GM12874 (cell line): ENCODE measurements at regions not wholly inside any gene's neighbourhood (a gene's known extent, or its start where the extent isn't known, plus 50 kb on each side); places are given as distances from the start of the nearest gene placed in this dataset.

Experiments used
- TF ChIP-seq, protein P1 (sequence below): IDR thresholded peaks from 2 replicates; pipeline ENCODE4 v1.5.1; 2011; ENCODE audit warnings: low read depth, mild to moderate bottlenecking, control low read depth, low read length, moderate library complexity; ENCODE audit not compliant: insufficient read depth

DNA sequence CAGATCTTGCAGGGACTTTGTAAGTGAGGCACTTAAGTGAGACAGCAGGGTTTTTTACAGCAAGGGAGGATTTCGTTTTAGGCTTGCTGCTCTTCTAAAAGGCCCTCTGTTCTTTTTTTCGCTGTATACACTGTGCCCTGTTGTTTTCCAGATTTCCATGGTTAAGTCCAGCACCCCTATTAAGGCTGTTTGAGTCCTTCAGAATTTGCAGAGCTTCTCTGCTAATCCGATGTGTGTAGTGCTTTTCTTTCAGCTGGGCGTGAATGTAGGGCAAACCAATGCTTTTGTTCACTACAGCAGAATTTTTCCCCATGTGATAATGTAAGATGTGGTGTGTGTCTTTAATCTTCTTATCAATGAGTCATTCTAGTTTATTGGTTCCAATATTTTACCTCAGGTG, 200.5 kb upstream of the RREB1 start:
- TF ChIP-seq, protein P1, sequence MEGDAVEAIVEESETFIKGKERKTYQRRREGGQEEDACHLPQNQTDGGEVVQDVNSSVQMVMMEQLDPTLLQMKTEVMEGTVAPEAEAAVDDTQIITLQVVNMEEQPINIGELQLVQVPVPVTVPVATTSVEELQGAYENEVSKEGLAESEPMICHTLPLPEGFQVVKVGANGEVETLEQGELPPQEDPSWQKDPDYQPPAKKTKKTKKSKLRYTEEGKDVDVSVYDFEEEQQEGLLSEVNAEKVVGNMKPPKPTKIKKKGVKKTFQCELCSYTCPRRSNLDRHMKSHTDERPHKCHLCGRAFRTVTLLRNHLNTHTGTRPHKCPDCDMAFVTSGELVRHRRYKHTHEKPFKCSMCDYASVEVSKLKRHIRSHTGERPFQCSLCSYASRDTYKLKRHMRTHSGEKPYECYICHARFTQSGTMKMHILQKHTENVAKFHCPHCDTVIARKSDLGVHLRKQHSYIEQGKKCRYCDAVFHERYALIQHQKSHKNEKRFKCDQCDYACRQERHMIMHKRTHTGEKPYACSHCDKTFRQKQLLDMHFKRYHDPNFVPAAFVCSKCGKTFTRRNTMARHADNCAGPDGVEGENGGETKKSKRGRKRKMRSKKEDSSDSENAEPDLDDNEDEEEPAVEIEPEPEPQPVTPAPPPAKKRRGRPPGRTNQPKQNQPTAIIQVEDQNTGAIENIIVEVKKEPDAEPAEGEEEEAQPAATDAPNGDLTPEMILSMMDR: no peak

DNA sequence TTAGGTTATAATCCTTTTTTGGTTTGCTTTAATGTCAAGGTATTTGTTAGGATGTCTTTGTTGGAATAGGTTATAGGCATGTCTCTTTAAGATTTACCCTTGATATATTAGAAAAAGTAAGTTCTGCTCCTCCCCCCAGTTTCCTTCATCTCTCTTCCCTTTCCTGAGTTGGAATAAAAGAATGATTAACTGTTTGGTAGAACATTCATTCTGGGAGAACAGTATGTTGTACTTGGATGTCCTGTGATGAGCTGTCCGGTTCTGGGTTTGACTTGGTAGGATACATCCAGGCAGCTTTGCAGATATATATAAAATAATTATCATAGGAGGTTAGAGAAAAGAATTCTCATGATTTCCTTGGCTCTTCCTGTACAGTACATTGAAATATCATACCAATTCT, 199.6 kb upstream of the RREB1 start:
- TF ChIP-seq, protein P1: no peak

DNA sequence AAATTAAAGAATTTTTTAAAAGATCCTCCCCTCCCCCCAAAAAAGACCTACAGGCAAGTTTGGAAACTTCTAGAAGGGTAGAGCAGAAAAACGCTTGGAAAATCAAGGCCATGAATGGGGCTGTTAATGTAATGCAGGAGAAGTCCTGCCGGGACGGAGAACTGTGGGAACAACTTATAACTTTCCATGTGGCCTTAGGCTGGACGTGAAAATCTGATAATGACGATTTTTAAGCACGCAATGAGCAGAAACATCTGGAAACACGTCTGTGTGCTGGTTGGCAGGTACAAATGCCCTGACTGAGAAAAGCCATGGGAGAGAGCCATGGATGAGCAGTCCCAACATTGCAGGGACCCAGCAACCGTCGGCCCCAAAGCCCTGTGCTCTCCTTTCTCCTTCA, 198.7 kb upstream of the RREB1 start:
- TF ChIP-seq, protein P1: no peak

DNA sequence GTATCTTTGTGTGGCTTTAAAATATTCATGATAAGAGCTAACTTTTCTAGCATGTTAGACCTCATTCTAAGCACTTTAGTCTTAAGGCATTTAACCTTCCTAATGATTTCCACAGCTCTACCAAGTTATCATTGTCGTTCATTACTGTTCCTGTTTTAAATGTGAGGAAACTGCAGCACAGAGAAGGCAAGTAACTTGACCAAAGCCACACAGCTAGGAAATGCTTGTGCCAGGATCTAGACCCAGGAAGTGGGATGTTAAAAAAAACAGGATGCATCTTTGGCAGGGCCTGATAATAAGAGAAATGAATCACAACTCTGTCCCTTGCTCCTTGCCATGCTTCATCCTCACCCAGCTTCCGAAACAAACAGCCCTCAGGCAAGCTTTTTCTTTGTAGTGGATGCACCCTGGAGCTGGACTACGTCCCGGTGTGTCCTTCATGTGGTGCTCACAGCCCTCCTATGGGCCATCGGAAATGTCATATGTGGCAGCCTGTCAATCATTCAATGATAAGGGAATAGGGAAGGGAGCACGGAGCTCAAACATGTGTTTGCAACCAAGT, 196.9 kb upstream of the RREB1 start:
- TF ChIP-seq, protein P1: no peak

DNA sequence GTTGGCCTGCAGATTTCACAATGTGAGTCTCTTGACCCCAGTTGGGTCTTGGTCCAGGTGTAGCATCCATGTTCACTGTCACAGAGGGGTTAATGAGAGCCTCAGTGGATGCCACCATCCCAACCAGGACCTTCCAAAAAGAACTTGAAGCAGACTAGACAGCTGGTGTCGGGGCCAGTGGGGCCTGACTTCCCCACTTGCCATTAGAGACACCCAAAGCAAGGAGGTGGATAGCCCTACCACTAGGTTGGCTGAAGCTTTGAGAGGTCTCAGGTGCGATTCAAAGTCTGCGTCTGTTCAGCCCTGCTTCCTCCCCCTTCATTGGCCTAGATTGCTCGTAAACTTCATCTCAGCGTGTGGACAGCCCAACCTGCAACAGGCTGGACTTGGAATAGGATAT, 196.4 kb upstream of the RREB1 start:
- TF ChIP-seq, protein P1: no peak

DNA sequence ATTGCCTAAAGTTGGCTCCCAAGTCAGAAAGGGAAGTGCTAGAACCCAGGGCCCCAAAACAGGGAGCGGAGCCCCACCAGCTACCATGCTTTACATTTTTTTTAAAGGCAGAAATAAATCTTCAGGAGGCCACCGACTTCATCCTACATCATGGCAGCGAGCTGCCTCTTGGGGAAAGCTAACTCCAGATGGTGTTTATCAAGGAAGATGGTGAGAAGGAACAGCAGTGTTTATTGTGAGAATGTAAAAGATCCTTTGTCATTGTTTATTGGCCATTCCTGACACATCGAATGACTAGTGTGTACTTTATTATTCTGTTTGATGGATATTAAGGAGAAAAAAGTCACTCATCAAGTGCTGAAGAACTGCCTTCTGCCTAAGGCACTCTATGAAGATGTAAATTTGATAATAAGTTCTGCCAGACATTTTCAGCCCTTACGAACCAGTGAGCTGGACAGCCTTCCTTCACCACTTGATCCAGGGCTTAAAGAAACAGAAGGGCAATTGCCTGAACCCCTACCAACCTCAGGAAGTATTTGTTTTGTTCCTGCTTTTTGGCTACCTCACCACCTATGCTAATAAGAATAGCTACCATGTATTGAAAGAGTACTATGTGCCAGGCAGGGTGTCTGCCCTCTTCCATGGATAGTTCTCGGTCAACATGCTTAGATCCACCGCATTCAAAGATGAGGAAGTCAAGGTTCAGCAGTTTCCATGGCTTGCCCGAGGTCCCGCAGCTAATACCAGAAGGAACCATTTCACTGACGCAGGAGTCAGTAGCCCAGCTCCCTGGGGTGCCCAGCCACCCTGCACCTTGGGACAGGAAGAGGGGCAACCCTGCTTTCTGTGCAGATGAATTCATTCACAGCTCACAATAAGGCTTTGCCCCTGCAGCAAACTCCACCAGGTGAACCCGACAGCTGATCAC, 194.7 kb upstream of the RREB1 start:
- TF ChIP-seq, protein P1: no peak

DNA sequence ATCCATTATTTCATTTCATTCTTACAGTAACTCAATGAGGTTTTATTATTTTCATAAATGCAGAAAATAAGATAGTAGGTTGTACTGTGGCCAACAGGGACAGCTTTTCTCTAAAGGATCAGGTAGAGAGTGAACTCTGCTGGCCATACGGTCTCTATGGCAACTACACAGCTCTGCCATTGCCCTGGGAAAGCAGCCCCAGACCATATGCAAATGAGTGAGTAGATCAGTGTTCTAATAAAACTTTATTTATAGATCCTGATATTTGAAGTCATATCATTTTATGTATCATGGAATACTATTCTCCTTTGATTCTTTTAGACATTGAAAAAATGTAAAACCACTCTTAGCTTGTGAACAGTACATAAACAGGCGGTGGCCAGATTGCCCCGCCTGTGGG, 192.5 kb upstream of the RREB1 start:
- TF ChIP-seq, protein P1: no peak
